Calu3 (cell line): ENCODE measurements at regions not wholly inside any gene's neighbourhood (a gene's known extent, or its start where the extent isn't known, plus 50 kb on each side); places are given as distances from the start of the nearest gene placed in this dataset.

Source experiments
- BruUV-seq: library from RNA; stranded (reverse); fragments of 400-500 nt; replicated peaks from 2 replicates; lab custom pipeline; 2021; lab: Mats Ljungman, UMichigan
- CTCF ChIA-PET: fragments of 300-600 bp; sonication (Branson Sonifier 250); formaldehyde crosslinking; loops from one replicate; lab custom pipeline; 2022; ENCODE audit warnings: antibody characterized with exemption; lab: Charles Lee
- DNase-seq: peaks from one replicate; pipeline ENCODE4 v3.0.0; 2022
- H3K27ac Mint-ChIP-seq: one replicate; pipeline ENCODE4 v1.8.0; 2022; ENCODE audit warnings: mixed read lengths; ENCODE audit not compliant: unreplicated experiment
- H3K27me3 Mint-ChIP-seq: one replicate; pipeline ENCODE4 v1.8.0; 2022; ENCODE audit warnings: mixed read lengths; ENCODE audit not compliant: unreplicated experiment
- H3K36me3 Mint-ChIP-seq: one replicate; pipeline ENCODE4 v1.8.0; 2022; ENCODE audit warnings: mild to moderate bottlenecking, moderate library complexity, mixed read lengths; ENCODE audit not compliant: insufficient read depth, unreplicated experiment
- H3K4me1 Mint-ChIP-seq: one replicate; pipeline ENCODE4 v1.8.0; 2022; ENCODE audit warnings: mild to moderate bottlenecking, low read depth, mixed read lengths; ENCODE audit not compliant: unreplicated experiment
- H3K4me3 Mint-ChIP-seq: one replicate; pipeline ENCODE4 v1.8.0; 2022; ENCODE audit warnings: mild to moderate bottlenecking, low read depth, moderate library complexity, mixed read lengths; ENCODE audit not compliant: unreplicated experiment
- H3K9me3 Mint-ChIP-seq: one replicate; pipeline ENCODE4 v1.8.0; 2022; ENCODE audit warnings: low read depth, mixed read lengths; ENCODE audit not compliant: unreplicated experiment
- CTCF ChIP-seq: fragments of 200-600 bp; IDR thresholded peaks from one replicate; pipeline ENCODE4 v1.8.0; 2022; ENCODE audit warnings: antibody characterized with exemption; ENCODE audit not compliant: unreplicated experiment
- intact Hi-C: fragments of 100-400 bp; cut with micrococcal nuclease; formaldehyde crosslinking; loops from one replicate; pipeline ENCODE4 v1.10.0; 2022; ENCODE audit not compliant: unreplicated experiment

- intact Hi-C loops: no loop called here
- no peak for TF ChIP-seq CTCF
- H3K36me3 Mint-ChIP-seq: no peaks in the 10 kb centered on the region
- BruUV-seq: no TSS peak
- no peak overlapping the region for H3K27ac Mint-ChIP-seq
- CTCF ChIA-PET: no interaction called here
- no peak overlapping the region for H3K4me3 Mint-ChIP-seq
- DNase-seq: no peak
- no peaks in the 10 kb centered on the region for H3K4me1 Mint-ChIP-seq
- peaks cover 19% of the 10 kb centered on the region for H3K9me3 Mint-ChIP-seq
- H3K27me3 Mint-ChIP-seq: no peaks in the 10 kb centered on the region
Measured at GRCh38 chr2:126399001-126399400, 257.0 kb upstream of the GYPC start.

GRCh38 chr2:126403039-126403628, 252.8 kb upstream of the GYPC start:
- no peak for DNase-seq
- BruUV-seq: no TSS peak
- Mint-ChIP-seq H3K27me3 (no peaks in the 10 kb centered on the region), H3K9me3 (peaks cover 12% of the 10 kb centered on the region), H3K4me3 (no peak overlapping the region), H3K36me3 (no peaks in the 10 kb centered on the region), H3K4me1 (no peaks in the 10 kb centered on the region), H3K27ac (no peak overlapping the region)
- no peak for TF ChIP-seq CTCF
- CTCF ChIA-PET: no interaction called here
- intact Hi-C loops: no loop called here

- Mint-ChIP-seq H3K27me3 (no peaks in the 10 kb centered on the region), H3K4me3 (no peak overlapping the region), H3K9me3 (peaks cover 7% of the 10 kb centered on the region), H3K36me3 (no peaks in the 10 kb centered on the region), H3K4me1 (no peaks in the 10 kb centered on the region), H3K27ac (no peak overlapping the region)
- intact Hi-C loops: no loop called here
- CTCF ChIA-PET: no interaction called here
- no peak for DNase-seq
- no peak for TF ChIP-seq CTCF
- no TSS peak for BruUV-seq
Measured at GRCh38 chr2:126406267-126406666, 249.7 kb upstream of the GYPC start.

GRCh38 chr2:126408671-126409070, 247.3 kb upstream of the GYPC start:
- H3K4me1 Mint-ChIP-seq: no peaks in the 10 kb centered on the region
- no peak for DNase-seq
- no TSS peak for BruUV-seq
- no peak for TF ChIP-seq CTCF
- H3K27me3 Mint-ChIP-seq: no peaks in the 10 kb centered on the region
- CTCF ChIA-PET: no interaction called here
- no peaks in the 10 kb centered on the region for H3K36me3 Mint-ChIP-seq
- no peak overlapping the region for H3K4me3 Mint-ChIP-seq
- intact Hi-C loops: no loop called here
- no peak overlapping the region for H3K27ac Mint-ChIP-seq
- peaks cover 9% of the 10 kb centered on the region for H3K9me3 Mint-ChIP-seq
